A673 (cell line): ENCODE measurements at regions not wholly inside any gene's neighbourhood (a gene's known extent, or its start where the extent isn't known, plus 50 kb on each side); places are given as distances from the start of the nearest gene placed in this dataset.

ENCODE experiments used
- CTCF ChIP-seq: fragments of 300-800, 200-600 bp; sonication (generic); conservative IDR thresholded peaks from 2 replicates; pipeline ENCODE4 v1.5.1; 2017; ENCODE audit warnings: low read depth, mild to moderate bottlenecking, antibody characterized with exemption, low read length, moderate library complexity, mixed read lengths
- EZH2 ChIP-seq: fragments of 200-600 bp; sonication (generic); IDR thresholded peaks from 2 replicates; pipeline ENCODE4 v1.6.1; 2017; ENCODE audit warnings: borderline replicate concordance, low read depth, mild to moderate bottlenecking, mixed read lengths, antibody characterized with exemption, low read length; ENCODE audit not compliant: poor library complexity, severe bottlenecking

GRCh38 chr3:81161851-81162250, 599.6 kb downstream of the GBE1 start:
- TF ChIP-seq CTCF, result no peak
- TF ChIP-seq EZH2, result no peak
